ENCODE measurements at regions not wholly inside any gene's neighbourhood (a gene's known extent, or its start where the extent isn't known, plus 50 kb on each side); places are given as distances from the start of the nearest gene placed in this dataset.

- TF ChIP-seq REST (IDR thresholded peaks at IDR 0.05) (no peak), PHF8 (IDR thresholded peaks at IDR 0.05; ENCODE audit: borderline replicate concordance, low read depth) (no peak), CTCF (IDR thresholded peaks at IDR 0.05) (no peak), FOSL2 (IDR thresholded peaks at IDR 0.05) (no peak), FOSL2 (CRISPR knock-in tag; IDR thresholded peaks at IDR 0.05) (no peak), POLR2AphosphoS2 (conservative IDR thresholded peaks at IDR 0.05; ENCODE audit: low read length) (no peak), EP300 (IDR thresholded peaks at IDR 0.05) (no peak), POLR2A (IDR thresholded peaks at IDR 0.05; ENCODE audit: low read length) (no peak), RAD21 (conservative IDR thresholded peaks at IDR 0.05 in 1 of 2, IDR thresholded peaks at IDR 0.05 in 1 of 2) (no peak), USF2 (IDR thresholded peaks at IDR 0.05) (no peak), SMC3 (IDR thresholded peaks at IDR 0.05) (no peak)
These were observed 251.4 kb downstream of the MSRB3 start for GRCh38 chr12:65529771-65530435.

Data from A549 (cell line).